WTC11 (cell line): ENCODE measurements at regions not wholly inside any gene's neighbourhood (a gene's known extent, or its start where the extent isn't known, plus 50 kb on each side); places are given as distances from the start of the nearest gene placed in this dataset.

Experiments used
- ATAC-seq: fragments of 200-7000 bp; cut with Tn5 transposase; 2 replicates; pipeline ENCODE4 v1.10.0; 2021; ENCODE audit warnings: mild to moderate bottlenecking, moderate library complexity
- CTCF ChIA-PET: fragments of 300-600 bp; sonication (Branson Sonifier 250); formaldehyde crosslinking; loops from one replicate; lab custom pipeline; 2021; ENCODE audit warnings: antibody characterized with exemption; lab: Charles Lee
- POLR2A ChIA-PET: fragments of 350-600 bp; sonication (Branson Sonifier 250); formaldehyde crosslinking; loops from one replicate; lab custom pipeline; 2021; ENCODE audit warnings: antibody characterized with exemption; lab: Charles Lee
- DNase-seq: peaks from one replicate; pipeline ENCODE4 v3.0.0; 2021; ENCODE audit warnings: low spot score
- H3K27ac Mint-ChIP-seq: 2 replicates; pipeline ENCODE4 v1.8.0; 2021; ENCODE audit warnings: mixed read lengths
- H3K27me3 Mint-ChIP-seq: 2 replicates; pipeline ENCODE4 v1.8.0; 2021; ENCODE audit warnings: low read depth, mild to moderate bottlenecking, moderate library complexity, mixed read lengths
- H3K36me3 Mint-ChIP-seq: 2 replicates; pipeline ENCODE4 v1.8.0; 2021; ENCODE audit warnings: mixed read lengths
- H3K4me1 Mint-ChIP-seq: 2 replicates; pipeline ENCODE4 v1.8.0; 2022; ENCODE audit warnings: mixed read lengths
- H3K4me3 Mint-ChIP-seq: 2 replicates; pipeline ENCODE4 v1.8.0; 2021; ENCODE audit warnings: mild to moderate bottlenecking, moderate library complexity, mixed read lengths
- H3K9me3 Mint-ChIP-seq: 2 replicates; pipeline ENCODE4 v1.8.0; 2021; ENCODE audit warnings: mixed read lengths
- CREB1 ChIP-seq: sonication (generic); formaldehyde crosslinking; IDR thresholded peaks from 2 replicates; pipeline ENCODE4 v1.8.0; 2023; ENCODE audit warnings: mild to moderate bottlenecking, missing genetic modification reagents
- CREM ChIP-seq: sonication (generic); formaldehyde crosslinking; IDR thresholded peaks from 2 replicates; pipeline ENCODE4 v1.8.1; 2022; ENCODE audit warnings: mild to moderate bottlenecking, missing genetic modification reagents, moderate library complexity
- ELF4 ChIP-seq: sonication (generic); formaldehyde crosslinking; IDR thresholded peaks from 2 replicates; pipeline ENCODE4 v1.8.1; 2022; ENCODE audit warnings: low read depth, mild to moderate bottlenecking, moderate library complexity, missing genetic modification reagents
- GABPB1 ChIP-seq: sonication (generic); formaldehyde crosslinking; IDR thresholded peaks from 2 replicates; pipeline ENCODE4 v1.8.1; 2023; ENCODE audit warnings: mild to moderate bottlenecking, missing genetic modification reagents
- MXD4 ChIP-seq: fragments of 250-450 bp; sonication (Bioruptor Pico); IDR thresholded peaks from 2 replicates; pipeline ENCODE4 v1.8.0; 2021; ENCODE audit warnings: mild to moderate bottlenecking, moderate library complexity, borderline replicate concordance
- NFATC4 ChIP-seq: fragments of 250-450 bp; sonication (Bioruptor Pico); IDR thresholded peaks from 2 replicates; pipeline ENCODE4 v1.9.0; 2021; ENCODE audit warnings: mild to moderate bottlenecking
- NFE2L1 ChIP-seq: sonication (generic); formaldehyde crosslinking; IDR thresholded peaks from 2 replicates; pipeline ENCODE4 v1.8.1; 2023; ENCODE audit warnings: missing genetic modification reagents
- NR2C2 ChIP-seq: sonication (generic); formaldehyde crosslinking; IDR thresholded peaks from 2 replicates; pipeline ENCODE4 v1.8.0; 2022; ENCODE audit warnings: mild to moderate bottlenecking, missing genetic modification reagents
- RELA ChIP-seq: sonication (generic); formaldehyde crosslinking; IDR thresholded peaks from 2 replicates; pipeline ENCODE4 v1.8.1; 2022; ENCODE audit warnings: missing genetic modification reagents, mild to moderate bottlenecking, borderline replicate concordance
- RORB ChIP-seq: fragments of 250-450 bp; sonication (Bioruptor Pico); IDR thresholded peaks from 2 replicates; pipeline ENCODE4 v1.9.0; 2021; ENCODE audit warnings: mild to moderate bottlenecking
- SMAD3 ChIP-seq: sonication (generic); formaldehyde crosslinking; IDR thresholded peaks from 2 replicates; pipeline ENCODE4 v1.8.0; 2022; ENCODE audit warnings: missing genetic modification reagents, mild to moderate bottlenecking, borderline replicate concordance
- SMAD4 ChIP-seq: sonication (generic); formaldehyde crosslinking; IDR thresholded peaks from 2 replicates; pipeline ENCODE4 v1.8.0; 2022; ENCODE audit warnings: mild to moderate bottlenecking, missing genetic modification reagents
- SOX15 ChIP-seq: fragments of 250-450 bp; sonication (Bioruptor Pico); IDR thresholded peaks from 2 replicates; pipeline ENCODE4 v1.9.0; 2021; ENCODE audit warnings: mild to moderate bottlenecking
- SP1 ChIP-seq: sonication (generic); formaldehyde crosslinking; conservative IDR thresholded peaks from 2 replicates; pipeline ENCODE4 v1.8.1; 2022; ENCODE audit warnings: missing genetic modification reagents
- TEAD4 ChIP-seq: sonication (generic); formaldehyde crosslinking; IDR thresholded peaks from 2 replicates; pipeline ENCODE4 v1.8.0; 2022; ENCODE audit warnings: mild to moderate bottlenecking, missing genetic modification reagents
- ZBTB21 ChIP-seq: sonication (generic); formaldehyde crosslinking; IDR thresholded peaks from 2 replicates; pipeline ENCODE4 v1.8.1; 2023; ENCODE audit warnings: mild to moderate bottlenecking, missing genetic modification reagents, borderline replicate concordance
- ZNF121 ChIP-seq: sonication (generic); formaldehyde crosslinking; IDR thresholded peaks from 2 replicates; pipeline ENCODE4 v1.8.0; 2023; ENCODE audit warnings: missing genetic modification reagents
- ZNF138 ChIP-seq: sonication (generic); formaldehyde crosslinking; conservative IDR thresholded peaks from 2 replicates; pipeline ENCODE4 v1.8.1; 2022; ENCODE audit warnings: mild to moderate bottlenecking, moderate library complexity, missing genetic modification reagents
- ZNF219 ChIP-seq: sonication (generic); formaldehyde crosslinking; IDR thresholded peaks from 2 replicates; pipeline ENCODE4 v1.8.0; 2023; ENCODE audit warnings: missing genetic modification reagents, mild to moderate bottlenecking, borderline replicate concordance
- ZNF396 ChIP-seq: fragments of 250-450 bp; sonication (Bioruptor Pico); IDR thresholded peaks from 2 replicates; pipeline ENCODE4 v1.8.0; 2021; ENCODE audit warnings: mild to moderate bottlenecking, moderate library complexity, borderline replicate concordance
- TF ChIP-seq, protein P1 (sequence below): sonication (generic); formaldehyde crosslinking; IDR thresholded peaks from 2 replicates; pipeline ENCODE4 v1.8.0; 2023; ENCODE audit warnings: missing genetic modification reagents
- TF ChIP-seq, protein P2 (sequence below): fragments of 200-600 bp; IDR thresholded peaks from 2 replicates; pipeline ENCODE4 v1.8.0; 2022; ENCODE audit warnings: antibody characterized with exemption
- TF ChIP-seq, protein P3 (sequence below): sonication (generic); formaldehyde crosslinking; IDR thresholded peaks from 2 replicates; pipeline ENCODE4 v1.8.0; 2023; ENCODE audit warnings: missing genetic modification reagents, mild to moderate bottlenecking, borderline replicate concordance

DNA sequence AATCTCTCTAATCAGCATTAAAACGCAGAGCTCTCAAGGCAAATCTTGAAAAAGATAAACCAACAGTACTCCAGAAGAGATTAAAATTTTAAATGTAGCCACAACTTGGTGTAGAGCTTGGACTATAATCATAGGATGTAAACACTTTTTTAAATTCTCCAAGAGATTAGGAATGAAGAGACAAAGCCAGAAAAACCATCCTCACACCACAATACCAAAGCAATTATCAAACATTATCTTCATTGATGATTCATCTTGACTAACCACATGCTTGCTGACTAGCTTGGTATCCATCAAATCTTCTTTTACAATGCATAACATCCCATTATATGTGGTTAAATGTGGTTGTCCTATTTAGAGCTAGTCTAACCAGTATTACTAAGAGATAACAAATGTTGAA is 815.1 kb downstream of the TLE1 start:
- no peak for DNase-seq
- no peaks in the 10 kb centered on the region for H3K36me3 Mint-ChIP-seq
- peaks cover 10% of the 10 kb centered on the region for H3K9me3 Mint-ChIP-seq
- H3K4me3 Mint-ChIP-seq, result no peak overlapping the region
- ATAC-seq, result no peak
- no peak overlapping the region for H3K27ac Mint-ChIP-seq
- ChIA-PET CTCF (no interaction called here), POLR2A (no interaction called here)
- H3K4me1 Mint-ChIP-seq, result no peaks in the 10 kb centered on the region
- no peaks in the 10 kb centered on the region for H3K27me3 Mint-ChIP-seq
- no peak for TF ChIP-seq ELF4 (CRISPR knock-in tag)
- TF ChIP-seq ZNF138 (CRISPR knock-in tag), result no peak
- no peak for TF ChIP-seq ZNF396 (CRISPR knock-in tag)
- TF ChIP-seq NFATC4, result no peak
- TF ChIP-seq NFE2L1 (CRISPR knock-in tag), result no peak
- TF ChIP-seq MXD4 (CRISPR knock-in tag), result no peak
- TF ChIP-seq GABPB1 (CRISPR knock-in tag), result no peak
- no peak for TF ChIP-seq TEAD4
- no peak for TF ChIP-seq SOX15
- TF ChIP-seq, protein P1, sequence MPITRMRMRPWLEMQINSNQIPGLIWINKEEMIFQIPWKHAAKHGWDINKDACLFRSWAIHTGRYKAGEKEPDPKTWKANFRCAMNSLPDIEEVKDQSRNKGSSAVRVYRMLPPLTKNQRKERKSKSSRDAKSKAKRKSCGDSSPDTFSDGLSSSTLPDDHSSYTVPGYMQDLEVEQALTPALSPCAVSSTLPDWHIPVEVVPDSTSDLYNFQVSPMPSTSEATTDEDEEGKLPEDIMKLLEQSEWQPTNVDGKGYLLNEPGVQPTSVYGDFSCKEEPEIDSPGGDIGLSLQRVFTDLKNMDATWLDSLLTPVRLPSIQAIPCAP (CRISPR knock-in tag), result no peak
- TF ChIP-seq ZNF219 (CRISPR knock-in tag), result no peak
- no peak for TF ChIP-seq SP1 (CRISPR knock-in tag)
- TF ChIP-seq CREM, result no peak
- no peak for TF ChIP-seq CREB1 (CRISPR knock-in tag)
- TF ChIP-seq RELA (CRISPR knock-in tag), result no peak
- no peak for TF ChIP-seq ZNF121 (CRISPR knock-in tag)
- no peak for TF ChIP-seq SMAD4 (CRISPR knock-in tag)

DNA sequence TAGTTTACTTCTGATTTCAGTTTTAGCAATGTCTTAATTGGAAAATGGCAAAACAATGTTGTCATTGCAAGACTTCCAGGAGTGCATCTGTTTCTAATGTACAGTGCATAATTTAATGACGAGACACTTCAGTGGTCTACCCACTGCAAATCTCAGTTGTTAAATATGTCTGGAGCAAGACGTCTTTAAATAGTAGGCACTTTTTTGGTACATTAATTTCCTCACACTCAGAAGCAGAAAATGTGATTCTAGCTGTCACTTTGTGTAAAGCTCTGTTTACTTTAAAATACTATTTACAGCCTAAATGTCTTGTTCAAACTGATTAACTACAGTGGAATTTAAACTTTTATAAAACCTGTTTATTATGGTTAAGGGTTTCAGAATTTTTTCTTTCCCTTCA is 815.5 kb downstream of the TLE1 start:
- Mint-ChIP-seq H3K36me3 (no peaks in the 10 kb centered on the region), H3K4me1 (no peaks in the 10 kb centered on the region), H3K9me3 (peaks cover 10% of the 10 kb centered on the region), H3K27me3 (no peaks in the 10 kb centered on the region), H3K4me3 (no peak overlapping the region), H3K27ac (no peak overlapping the region)
- ChIA-PET POLR2A (no interaction called here), CTCF (no interaction called here)
- no peak for ATAC-seq
- no peak for DNase-seq
- TF ChIP-seq NR2C2 (CRISPR knock-in tag), result no peak
- TF ChIP-seq, protein P2, sequence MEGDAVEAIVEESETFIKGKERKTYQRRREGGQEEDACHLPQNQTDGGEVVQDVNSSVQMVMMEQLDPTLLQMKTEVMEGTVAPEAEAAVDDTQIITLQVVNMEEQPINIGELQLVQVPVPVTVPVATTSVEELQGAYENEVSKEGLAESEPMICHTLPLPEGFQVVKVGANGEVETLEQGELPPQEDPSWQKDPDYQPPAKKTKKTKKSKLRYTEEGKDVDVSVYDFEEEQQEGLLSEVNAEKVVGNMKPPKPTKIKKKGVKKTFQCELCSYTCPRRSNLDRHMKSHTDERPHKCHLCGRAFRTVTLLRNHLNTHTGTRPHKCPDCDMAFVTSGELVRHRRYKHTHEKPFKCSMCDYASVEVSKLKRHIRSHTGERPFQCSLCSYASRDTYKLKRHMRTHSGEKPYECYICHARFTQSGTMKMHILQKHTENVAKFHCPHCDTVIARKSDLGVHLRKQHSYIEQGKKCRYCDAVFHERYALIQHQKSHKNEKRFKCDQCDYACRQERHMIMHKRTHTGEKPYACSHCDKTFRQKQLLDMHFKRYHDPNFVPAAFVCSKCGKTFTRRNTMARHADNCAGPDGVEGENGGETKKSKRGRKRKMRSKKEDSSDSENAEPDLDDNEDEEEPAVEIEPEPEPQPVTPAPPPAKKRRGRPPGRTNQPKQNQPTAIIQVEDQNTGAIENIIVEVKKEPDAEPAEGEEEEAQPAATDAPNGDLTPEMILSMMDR, result no peak
- TF ChIP-seq ZBTB21 (CRISPR knock-in tag), result no peak
- no peak for TF ChIP-seq SMAD4 (CRISPR knock-in tag)
- TF ChIP-seq, protein P3, sequence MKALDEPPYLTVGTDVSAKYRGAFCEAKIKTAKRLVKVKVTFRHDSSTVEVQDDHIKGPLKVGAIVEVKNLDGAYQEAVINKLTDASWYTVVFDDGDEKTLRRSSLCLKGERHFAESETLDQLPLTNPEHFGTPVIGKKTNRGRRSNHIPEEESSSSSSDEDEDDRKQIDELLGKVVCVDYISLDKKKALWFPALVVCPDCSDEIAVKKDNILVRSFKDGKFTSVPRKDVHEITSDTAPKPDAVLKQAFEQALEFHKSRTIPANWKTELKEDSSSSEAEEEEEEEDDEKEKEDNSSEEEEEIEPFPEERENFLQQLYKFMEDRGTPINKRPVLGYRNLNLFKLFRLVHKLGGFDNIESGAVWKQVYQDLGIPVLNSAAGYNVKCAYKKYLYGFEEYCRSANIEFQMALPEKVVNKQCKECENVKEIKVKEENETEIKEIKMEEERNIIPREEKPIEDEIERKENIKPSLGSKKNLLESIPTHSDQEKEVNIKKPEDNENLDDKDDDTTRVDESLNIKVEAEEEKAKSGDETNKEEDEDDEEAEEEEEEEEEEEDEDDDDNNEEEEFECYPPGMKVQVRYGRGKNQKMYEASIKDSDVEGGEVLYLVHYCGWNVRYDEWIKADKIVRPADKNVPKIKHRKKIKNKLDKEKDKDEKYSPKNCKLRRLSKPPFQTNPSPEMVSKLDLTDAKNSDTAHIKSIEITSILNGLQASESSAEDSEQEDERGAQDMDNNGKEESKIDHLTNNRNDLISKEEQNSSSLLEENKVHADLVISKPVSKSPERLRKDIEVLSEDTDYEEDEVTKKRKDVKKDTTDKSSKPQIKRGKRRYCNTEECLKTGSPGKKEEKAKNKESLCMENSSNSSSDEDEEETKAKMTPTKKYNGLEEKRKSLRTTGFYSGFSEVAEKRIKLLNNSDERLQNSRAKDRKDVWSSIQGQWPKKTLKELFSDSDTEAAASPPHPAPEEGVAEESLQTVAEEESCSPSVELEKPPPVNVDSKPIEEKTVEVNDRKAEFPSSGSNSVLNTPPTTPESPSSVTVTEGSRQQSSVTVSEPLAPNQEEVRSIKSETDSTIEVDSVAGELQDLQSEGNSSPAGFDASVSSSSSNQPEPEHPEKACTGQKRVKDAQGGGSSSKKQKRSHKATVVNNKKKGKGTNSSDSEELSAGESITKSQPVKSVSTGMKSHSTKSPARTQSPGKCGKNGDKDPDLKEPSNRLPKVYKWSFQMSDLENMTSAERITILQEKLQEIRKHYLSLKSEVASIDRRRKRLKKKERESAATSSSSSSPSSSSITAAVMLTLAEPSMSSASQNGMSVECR (CRISPR knock-in tag), result no peak
- TF ChIP-seq RORB, result no peak
- TF ChIP-seq SMAD3 (CRISPR knock-in tag), result no peak
